NCI-H1436 (cell line): ENCODE measurements at regions not wholly inside any gene's neighbourhood (a gene's known extent, or its start where the extent isn't known, plus 50 kb on each side); places are given as distances from the start of the nearest gene placed in this dataset.
"Not testable (repeated sequence)": the region's sequence is repeated elsewhere in the genome, so short reads cannot be mapped to it uniquely, and the experiment has no call there.

Experiments
- DNase-seq: peaks from one replicate; lab custom pipeline; 2025; lab: John Stamatoyannopoulos, UW

GRCh38 chr7:65744406-65744805 is 128.5 kb upstream of the VKORC1L1 start:
- DNase-seq = no peak

GRCh38 chr7:65746398-65746669 is 126.5 kb upstream of the VKORC1L1 start:
- no peak for DNase-seq

GRCh38 chr7:65749039-65749438 is 123.8 kb upstream of the VKORC1L1 start:
- DNase-seq = no peak

- DNase-seq = no peak
Measured at GRCh38 chr7:65749518-65749917, 123.4 kb upstream of the VKORC1L1 start.

- peak; percentile 83 for DNase-seq
Measured at GRCh38 chr7:65750511-65751344, 122.1 kb upstream of the VKORC1L1 start.

- not testable (repeated sequence) for DNase-seq
Measured at GRCh38 chr7:65754070-65754469, 118.8 kb upstream of the VKORC1L1 start.

GRCh38 chr7:65758991-65759390 is 113.9 kb upstream of the VKORC1L1 start:
- DNase-seq = not testable (repeated sequence)

GRCh38 chr7:65762712-65763111 is 110.2 kb upstream of the VKORC1L1 start:
- not testable (repeated sequence) for DNase-seq

- not testable (repeated sequence) for DNase-seq
Measured at GRCh38 chr7:65763114-65763513, 109.8 kb upstream of the VKORC1L1 start.

GRCh38 chr7:65770473-65771225 is 102.2 kb upstream of the VKORC1L1 start:
- peak; percentile 77 for DNase-seq

- DNase-seq = not testable (repeated sequence)
Measured at GRCh38 chr7:65771226-65771569, 101.7 kb upstream of the VKORC1L1 start.

- DNase-seq = not testable (repeated sequence)
Measured at GRCh38 chr7:65776677-65777076, 96.2 kb upstream of the VKORC1L1 start.

GRCh38 chr7:65789943-65790342 is 82.9 kb upstream of the VKORC1L1 start:
- DNase-seq = not testable (repeated sequence)

GRCh38 chr7:65791788-65792187 is 81.1 kb upstream of the VKORC1L1 start:
- not testable (repeated sequence) for DNase-seq

- not testable (repeated sequence) for DNase-seq
Measured at GRCh38 chr7:65792726-65793125, 80.1 kb upstream of the VKORC1L1 start.

GRCh38 chr7:65794671-65795391 is 78.0 kb upstream of the VKORC1L1 start:
- DNase-seq = not testable (repeated sequence)

GRCh38 chr7:65795392-65795716 is 77.5 kb upstream of the VKORC1L1 start:
- not testable (repeated sequence) for DNase-seq

- no peak for DNase-seq
Measured at GRCh38 chr7:65796205-65796604, 76.7 kb upstream of the VKORC1L1 start.

- DNase-seq = not testable (repeated sequence)
Measured at GRCh38 chr7:65797086-65797485, 75.8 kb upstream of the VKORC1L1 start.

- not testable (repeated sequence) for DNase-seq
Measured at GRCh38 chr7:65797566-65797965, 75.3 kb upstream of the VKORC1L1 start.

GRCh38 chr7:65798111-65799075 is 74.5 kb upstream of the VKORC1L1 start:
- no peak for DNase-seq

GRCh38 chr7:65800191-65800590 is 72.7 kb upstream of the VKORC1L1 start:
- DNase-seq = not testable (repeated sequence)
